SK-N-SH (cell line): ENCODE measurements at regions not wholly inside any gene's neighbourhood (a gene's known extent, or its start where the extent isn't known, plus 50 kb on each side); places are given as distances from the start of the nearest gene placed in this dataset.

Experiments
- CTCF ChIA-PET: fragments of 300-600, 350-600 bp; formaldehyde crosslinking; extraction: SDS; loops from one replicate; lab custom pipeline; 2021; lab: Yijun Ruan, JAX
- POLR2A ChIA-PET: fragments of 350-600 bp; sonication (Branson Sonifier 250); formaldehyde crosslinking; extraction: SDS; loops from one replicate; lab custom pipeline; 2020; ENCODE audit warnings: antibody characterized with exemption, inconsistent platforms; lab: Yijun Ruan, JAX
- DNase-seq: peaks from one replicate; pipeline ENCODE4 v3.0.0; 2012
- H2AFZ ChIP-seq: fragments of 200-600 bp; sonication (generic); 2 replicates; pipeline ENCODE4 v1.8.1; 2016; ENCODE audit warnings: antibody characterized with exemption, mild to moderate bottlenecking, low read depth
- H3F3A ChIP-seq: fragments of 200-600 bp; sonication (generic); replicated peaks from 2 replicates; pipeline ENCODE3; 2016; ENCODE audit warnings: antibody characterized with exemption, mild to moderate bottlenecking; ENCODE audit not compliant: insufficient read depth
- H3K27ac ChIP-seq, 2 experiments: fragments of 200-500 bp in 1 of 2; fragments of 200-600 bp in 1 of 2; sonication (Bioruptor generic) in 1 of 2; sonication (generic), shearing (Covaris generic) in 1 of 2; 2 replicates each; pipeline versions ENCODE4 v1.5.1 to v1.6.1; 2014 to 2016; ENCODE audit warnings: low read depth in 2 of 2, inconsistent platforms in 1 of 2, low read length in 1 of 2, mild to moderate bottlenecking in 1 of 2, mixed read lengths in 1 of 2
- H3K27me3 ChIP-seq: fragments of 200-600 bp; sonication (generic), shearing (Covaris generic); 2 replicates; pipeline ENCODE4 v1.6.1; 2016; ENCODE audit warnings: mixed run types; ENCODE audit not compliant: insufficient read depth
- H3K36me3 ChIP-seq, 2 experiments: fragments of 200-500 bp in 1 of 2; fragments of 200-600 bp in 1 of 2; sonication (Bioruptor generic) in 1 of 2; sonication (generic) in 1 of 2; replicated peaks in 1 of 2; 2 replicates each; pipeline versions ENCODE3 to v1.5.1; 2014 to 2016; ENCODE audit warnings: low read length in 1 of 2, mild to moderate bottlenecking in 1 of 2; ENCODE audit not compliant: insufficient read depth in 2 of 2, control insufficient read depth in 1 of 2
- H3K4me1 ChIP-seq, 2 experiments: fragments of 200-500 bp in 1 of 2; fragments of 200-600 bp in 1 of 2; sonication (Bioruptor generic) in 1 of 2; sonication (generic), shearing (Covaris generic) in 1 of 2; 2 replicates each; pipeline versions ENCODE4 v1.5.1 to v1.6.1; 2014 to 2016; ENCODE audit warnings: low read depth in 1 of 2, low read length in 1 of 2, mixed run types in 1 of 2; ENCODE audit not compliant: insufficient read depth in 2 of 2, control insufficient read depth in 1 of 2
- H3K4me2 ChIP-seq: fragments of 200-600 bp; sonication (generic), shearing (Covaris generic); 2 replicates; pipeline ENCODE4 v1.6.1; 2017; ENCODE audit warnings: mixed run types
- H3K4me3 ChIP-seq, 2 experiments: fragments of 200-500 bp in 1 of 2; fragments of 200-600 bp in 1 of 2; sonication (Bioruptor generic) in 1 of 2; sonication (generic), shearing (Covaris generic) in 1 of 2; 2 replicates each; pipeline versions ENCODE4 v1.5.1 to v1.8.1; 2014 to 2016; ENCODE audit warnings: low read depth in 2 of 2, inconsistent platforms in 1 of 2, low read length in 1 of 2, mild to moderate bottlenecking in 1 of 2, mixed read lengths in 1 of 2, moderate library complexity in 1 of 2
- H3K79me2 ChIP-seq: fragments of 200-600 bp; sonication (generic); 2 replicates; pipeline ENCODE4 v1.8.1; 2017; ENCODE audit warnings: mild to moderate bottlenecking; ENCODE audit not compliant: insufficient read depth
- H3K9ac ChIP-seq: fragments of 200-600 bp; sonication (generic); 2 replicates; pipeline ENCODE4 v1.6.1; 2017; ENCODE audit warnings: mixed run types
- H3K9me2 ChIP-seq: fragments of 200-600 bp; sonication (generic); 2 replicates; pipeline ENCODE4 v1.6.1; 2017; ENCODE audit warnings: mixed run types
- H3K9me3 ChIP-seq: fragments of 200-600 bp; sonication (generic); 2 replicates; pipeline ENCODE4 v1.6.1; 2017; ENCODE audit warnings: mixed run types, mild to moderate bottlenecking, moderate library complexity
- H4K20me1 ChIP-seq: fragments of 200-600 bp; sonication (generic); 2 replicates; pipeline ENCODE4 v1.6.1; 2017; ENCODE audit warnings: mild to moderate bottlenecking, mixed run types; ENCODE audit not compliant: insufficient read depth
- EP300 ChIP-seq, 2 experiments: IDR thresholded peaks; 2 replicates each; pipeline versions ENCODE4 v1.4.0 to v1.6.1; 2012; ENCODE audit warnings: borderline replicate concordance in 1 of 2, low read depth in 1 of 2, low read length in 1 of 2
- GABPA ChIP-seq: IDR thresholded peaks from 2 replicates; pipeline ENCODE4 v1.4.0; 2012; ENCODE audit warnings: low read depth, mild to moderate bottlenecking
- MEF2A ChIP-seq: IDR thresholded peaks from 2 replicates; pipeline ENCODE4 v1.4.0; 2012; ENCODE audit warnings: low read depth, borderline replicate concordance
- SMC3 ChIP-seq: IDR thresholded peaks from 2 replicates; pipeline ENCODE4 v1.6.1; 2012; ENCODE audit warnings: low read depth, low read length, improper control_type of control experiment
- TAF1 ChIP-seq: IDR thresholded peaks from 2 replicates; pipeline ENCODE4 v1.6.1; 2012; ENCODE audit warnings: low read depth, mild to moderate bottlenecking, low read length, moderate library complexity, borderline replicate concordance
- WGBS: methylation state at CpG from one replicate; pipeline ENCODE4 v1.1.6; 2017; ENCODE audit warnings: low lambda C conversion rate; 5-methylcytosine and 5-hydroxymethylcytosine counted together
- TF ChIP-seq, protein P1 (sequence below): IDR thresholded peaks from 2 replicates; pipeline ENCODE4; 2012
- TF ChIP-seq, protein P2 (sequence below): fragments of 200-600 bp; sonication (generic); IDR thresholded peaks from 2 replicates; pipeline ENCODE4 v1.6.1; 2017; ENCODE audit warnings: antibody characterized with exemption, mild to moderate bottlenecking, moderate library complexity

DNA sequence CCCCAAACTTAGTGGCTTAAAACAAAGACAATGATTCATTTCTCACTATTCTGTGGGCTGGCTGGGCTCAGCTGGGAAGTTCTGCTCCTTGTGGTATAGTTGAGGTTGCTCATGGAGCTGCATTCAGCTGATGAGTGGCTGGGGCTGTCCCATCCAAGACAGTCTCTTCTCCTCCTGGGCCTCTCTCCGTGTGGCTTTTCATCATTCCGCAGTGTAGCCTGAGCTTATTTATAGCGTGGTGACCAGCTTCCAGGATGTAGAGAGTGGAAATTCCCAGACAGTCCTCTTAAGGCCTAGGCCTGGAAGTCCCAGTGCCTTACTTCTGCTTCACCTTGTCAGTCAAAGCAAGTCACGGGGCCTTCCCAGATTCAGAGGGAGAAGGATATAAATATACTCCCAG, 136.7 kb upstream of the DAZL start:
- Histone ChIP-seq H3K4me2 (peak overlapping the region; percentile 61; the same call in 1 of the 2 replicates), H3K9me2 (no peaks in the 10 kb centered on the region), H3K9ac (no peak overlapping the region; the same call in 1 of the 2 replicates), H3K9me3 (0 out of 2 replicates have a peak, but pooled peaks cover 5% of the 10 kb centered on the region), H3K4me1 (0 out of 4 replicates have a peak, but pooled peaks cover 0 to 3% of the 10 kb centered on the region in 2 experiments), H3F3A (peaks cover 27% of the 10 kb centered on the region), H3K79me2 (no peaks in the 10 kb centered on the region), H3K27ac (peak overlapping the region; percentile 14 to 93; a peak in 3 of 4 replicates), H2AFZ (no peak overlapping the region), H3K36me3 (no peaks in the 10 kb centered on the region), H4K20me1 (no peaks in the 10 kb centered on the region), H3K27me3 (no peaks in the 10 kb centered on the region), H3K4me3 (0 out of 4 replicates have a peak overlapping the region, but pooled peaks of 1 of the 2 experiments have one; percentile 20)
- no peak for DNase-seq
- 54% methylated on average over 4 of the region's 4 CpGs for WGBS
- TF ChIP-seq TAF1 (no peak), MEF2A (peak; percentile 76), EP300 (IDR thresholded peaks at IDR 0.05; ENCODE audit: borderline replicate concordance in 1 of 2, low read depth in 1 of 2, low read length in 1 of 2) (peak in 1 of 2 experiments; percentile 20; a peak in 1 of 4 replicates)
- TF ChIP-seq, protein P1, sequence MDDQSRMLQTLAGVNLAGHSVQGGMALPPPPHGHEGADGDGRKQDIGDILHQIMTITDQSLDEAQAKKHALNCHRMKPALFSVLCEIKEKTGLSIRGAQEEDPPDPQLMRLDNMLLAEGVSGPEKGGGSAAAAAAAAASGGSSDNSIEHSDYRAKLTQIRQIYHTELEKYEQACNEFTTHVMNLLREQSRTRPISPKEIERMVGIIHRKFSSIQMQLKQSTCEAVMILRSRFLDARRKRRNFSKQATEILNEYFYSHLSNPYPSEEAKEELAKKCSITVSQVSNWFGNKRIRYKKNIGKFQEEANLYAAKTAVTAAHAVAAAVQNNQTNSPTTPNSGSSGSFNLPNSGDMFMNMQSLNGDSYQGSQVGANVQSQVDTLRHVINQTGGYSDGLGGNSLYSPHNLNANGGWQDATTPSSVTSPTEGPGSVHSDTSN = peak; percentile 43
- POLR2A ChIA-PET = no interaction called here
- CTCF ChIA-PET = no interaction called here

DNA sequence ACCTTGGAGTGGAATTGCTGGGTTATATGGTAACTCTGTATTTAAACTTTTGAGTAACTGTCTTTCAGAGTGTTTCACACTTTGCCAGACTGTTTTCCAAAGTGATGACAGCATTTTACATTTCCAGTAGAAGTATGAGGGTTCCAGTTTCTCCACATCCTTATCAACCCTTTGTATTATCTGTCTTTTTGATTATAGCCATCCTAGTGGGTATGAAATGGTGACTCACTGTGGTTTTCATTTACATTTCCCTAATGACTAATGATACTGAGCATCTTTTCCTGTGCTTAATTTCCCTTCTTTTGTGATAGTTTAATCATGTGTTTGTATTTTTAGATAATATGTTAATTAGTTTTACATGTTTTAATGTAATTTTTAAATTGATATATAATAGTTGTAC, 138.1 kb upstream of the DAZL start:
- Histone ChIP-seq H3K27ac (no peak overlapping the region), H3K9ac (no peak overlapping the region), H3K4me2 (no peak overlapping the region), H3K36me3 (no peaks in the 10 kb centered on the region), H3K4me1 (0 out of 4 replicates have a peak, but pooled peaks cover 0 to 3% of the 10 kb centered on the region in 2 experiments), H3K79me2 (no peaks in the 10 kb centered on the region), H4K20me1 (no peaks in the 10 kb centered on the region), H3K9me2 (no peaks in the 10 kb centered on the region), H3K4me3 (no peak overlapping the region), H3K27me3 (no peaks in the 10 kb centered on the region), H2AFZ (no peak overlapping the region), H3F3A (peaks cover 27% of the 10 kb centered on the region), H3K9me3 (0 out of 2 replicates have a peak, but pooled peaks cover 5% of the 10 kb centered on the region)
- no peak for TF ChIP-seq GABPA
- CTCF ChIA-PET = no interaction called here
- DNase-seq = no peak
- POLR2A ChIA-PET = no interaction called here

DNA sequence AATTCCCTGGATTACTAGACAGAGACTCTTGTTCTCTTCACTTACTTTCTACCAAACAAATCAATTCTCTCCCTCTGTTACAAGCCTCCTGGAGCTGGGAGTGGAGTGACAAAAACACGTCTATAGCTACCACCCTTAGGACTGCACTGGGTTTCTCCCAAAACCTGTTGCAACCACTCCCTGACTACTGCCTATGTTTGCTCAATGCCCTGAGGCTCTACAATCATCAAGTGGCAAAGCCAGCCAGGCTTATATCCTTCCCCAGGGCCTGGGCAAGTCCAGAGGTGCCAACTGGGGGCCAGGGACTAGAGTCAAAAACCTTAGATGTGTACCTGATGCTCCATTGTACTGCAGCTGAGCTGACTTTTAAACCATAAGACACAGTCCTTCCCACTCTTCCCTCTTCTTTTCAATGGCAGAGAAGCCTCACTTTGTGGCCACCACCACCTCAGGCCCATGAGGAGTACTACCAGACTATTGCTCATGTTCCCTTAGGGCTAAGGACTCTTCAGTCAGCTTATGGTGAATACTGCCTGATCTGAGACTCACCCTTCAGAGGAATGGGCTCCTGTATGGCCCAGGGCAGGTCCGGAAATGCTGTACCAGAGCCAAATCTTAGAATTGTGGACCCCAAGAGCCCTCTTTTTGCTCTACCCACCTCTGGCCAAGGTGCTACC, 125.4 kb upstream of the PLCL2 start:
- ChIA-PET CTCF (interaction anchor here (1.1 kb wide), 1 partner anchor 43 kb away, joined by 3 read pairs; no protein-coding TSS in a partner anchor), POLR2A (no interaction called here)
- Histone ChIP-seq H3K4me1 (no peaks in the 10 kb centered on the region), H4K20me1 (no peaks in the 10 kb centered on the region), H3K4me2 (no peak overlapping the region), H3K79me2 (no peaks in the 10 kb centered on the region), H3K27ac (no peak overlapping the region), H3K27me3 (no peaks in the 10 kb centered on the region), H3K4me3 (no peak overlapping the region), H3K9ac (no peak overlapping the region), H2AFZ (no peak overlapping the region), H3K36me3 (no peaks in the 10 kb centered on the region), H3F3A (no peaks in the 10 kb centered on the region), H3K9me3 (no peaks in the 10 kb centered on the region), H3K9me2 (no peaks in the 10 kb centered on the region)
- no peak for DNase-seq
- WGBS = 33% methylated on average over 2 of the region's 2 CpGs
- TF ChIP-seq SMC3 = no peak
- TF ChIP-seq, protein P2, sequence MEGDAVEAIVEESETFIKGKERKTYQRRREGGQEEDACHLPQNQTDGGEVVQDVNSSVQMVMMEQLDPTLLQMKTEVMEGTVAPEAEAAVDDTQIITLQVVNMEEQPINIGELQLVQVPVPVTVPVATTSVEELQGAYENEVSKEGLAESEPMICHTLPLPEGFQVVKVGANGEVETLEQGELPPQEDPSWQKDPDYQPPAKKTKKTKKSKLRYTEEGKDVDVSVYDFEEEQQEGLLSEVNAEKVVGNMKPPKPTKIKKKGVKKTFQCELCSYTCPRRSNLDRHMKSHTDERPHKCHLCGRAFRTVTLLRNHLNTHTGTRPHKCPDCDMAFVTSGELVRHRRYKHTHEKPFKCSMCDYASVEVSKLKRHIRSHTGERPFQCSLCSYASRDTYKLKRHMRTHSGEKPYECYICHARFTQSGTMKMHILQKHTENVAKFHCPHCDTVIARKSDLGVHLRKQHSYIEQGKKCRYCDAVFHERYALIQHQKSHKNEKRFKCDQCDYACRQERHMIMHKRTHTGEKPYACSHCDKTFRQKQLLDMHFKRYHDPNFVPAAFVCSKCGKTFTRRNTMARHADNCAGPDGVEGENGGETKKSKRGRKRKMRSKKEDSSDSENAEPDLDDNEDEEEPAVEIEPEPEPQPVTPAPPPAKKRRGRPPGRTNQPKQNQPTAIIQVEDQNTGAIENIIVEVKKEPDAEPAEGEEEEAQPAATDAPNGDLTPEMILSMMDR = no peak
- TF ChIP-seq, protein P1 = no peak
